Esophagus muscularis mucosa (tissue), 4 donors: ENCODE measurements at regions not wholly inside any gene's neighbourhood (a gene's known extent, or its start where the extent isn't known, plus 50 kb on each side); places are given as distances from the start of the nearest gene placed in this dataset.
"Not testable (repeated sequence)": the region's sequence is repeated elsewhere in the genome, so short reads cannot be mapped to it uniquely, and the experiment has no call there.

Source experiments
- DNase-seq: peaks from one replicate; pipeline ENCODE4 v3.0.0-alpha.2; 2017; ENCODE audit errors: extremely low spot score
- H3K27ac ChIP-seq, 4 donors: fragments of 200-600 bp; sonication (generic); replicated peaks in 1 of 4; 1 replicate in 3 of 4; 2 replicates in 1 of 4; pipeline ENCODE4 v1.5.1; 2016 to 2019; ENCODE audit warnings: mild to moderate bottlenecking in 1 of 4
- H3K27me3 ChIP-seq, 4 donors: fragments of 200-600 bp; sonication (generic); one replicate each; pipeline versions ENCODE4 v1.5.1 to v1.6.0; 2016 to 2019
- H3K36me3 ChIP-seq, 4 donors: fragments of 200-600 bp; sonication (generic); one replicate each; pipeline ENCODE4 v1.5.1; 2016 to 2019
- H3K4me1 ChIP-seq, 4 donors: fragments of 200-600 bp; sonication (generic); one replicate each; pipeline ENCODE4 v1.5.1; 2016 to 2019
- H3K4me3 ChIP-seq, 4 donors: fragments of 200-600 bp; sonication (generic); 1 replicate in 2 of 4; 2 replicates in 2 of 4; pipeline ENCODE4 v1.5.1; 2016 to 2019; ENCODE audit warnings: mild to moderate bottlenecking in 4 of 4, moderate library complexity in 1 of 4
- H3K9me3 ChIP-seq, 4 donors: fragments of 200-600 bp; sonication (generic); 1 replicate in 3 of 4; 2 replicates in 1 of 4; pipeline ENCODE4 v1.5.1; 2016 to 2019
- POLR2A ChIP-seq: fragments of 450-650 bp; IDR thresholded peaks from one replicate; pipeline ENCODE4 v1.6.1; 2017; ENCODE audit warnings: antibody characterized with exemption, moderate library complexity, mild to moderate bottlenecking, low read depth
- POLR2AphosphoS5 ChIP-seq, 2 donors: sonication (generic); formaldehyde crosslinking; IDR thresholded peaks; one replicate each; pipeline ENCODE4 v1.6.1; 2017; ENCODE audit warnings: antibody characterized with exemption in 2 of 2
- WGBS: methylation state at CpG from one replicate; pipeline ENCODE4 v1.1.5; 2018; 5-methylcytosine and 5-hydroxymethylcytosine counted together
- intact Hi-C: fragments of 100-400 bp; cut with DNase I; formaldehyde crosslinking; loops from one replicate; pipeline ENCODE4 v1.15.1; 2023

DNA sequence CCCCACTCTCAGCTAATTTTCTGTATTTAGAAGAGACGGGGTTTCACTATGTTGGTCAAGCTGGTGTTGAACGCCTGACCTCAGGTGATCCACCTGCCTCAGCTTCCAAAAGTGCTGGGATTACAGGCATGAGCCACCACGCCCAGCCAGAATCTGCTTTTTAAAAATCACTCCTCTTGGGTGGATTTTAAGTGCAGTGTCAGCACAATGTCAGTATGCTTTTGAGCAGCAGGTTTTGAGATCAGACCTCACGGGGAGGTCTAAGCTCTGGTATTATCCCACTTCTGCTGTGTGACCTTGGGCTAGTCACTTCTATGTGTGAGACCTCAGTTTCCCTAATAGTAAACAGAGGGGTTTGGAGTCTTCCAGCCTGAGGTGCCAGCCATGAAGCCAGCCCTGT, 51.8 kb upstream of the GSC start:
- no peaks in the 10 kb centered on the region for H3K27me3 ChIP-seq
- H3K4me1 ChIP-seq, result peaks cover 0 to 1% (median 0%) of the 10 kb centered on the region in 4 donors
- H3K36me3 ChIP-seq, result no peaks in the 10 kb centered on the region
- TF ChIP-seq POLR2A (no peak), POLR2AphosphoS5 (IDR thresholded peaks at IDR 0.05) (no peak)
- H3K27ac ChIP-seq, result no peak overlapping the region
- no peak for DNase-seq
- no peak overlapping the region for H3K4me3 ChIP-seq
- intact Hi-C loops, result no loop called here
- 90% methylated on average over 4 of the region's 4 CpGs for WGBS
- no peaks in the 10 kb centered on the region for H3K9me3 ChIP-seq

- H3K4me3 ChIP-seq, H3K4me1 ChIP-seq, H3K27ac ChIP-seq, H3K9me3 ChIP-seq, intact Hi-C loops, H3K36me3 ChIP-seq, H3K27me3 ChIP-seq, DNase-seq: not testable (repeated sequence)
- WGBS, result 83% methylated on average over 1 of the region's 1 CpG
Measured at GRCh38 chr14:94820932-94821331, 51.0 kb upstream of the GSC start.
